ENCODE measurements at regions not wholly inside any gene's neighbourhood (a gene's known extent, or its start where the extent isn't known, plus 50 kb on each side); places are given as distances from the start of the nearest gene placed in this dataset.
"Not testable (repeated sequence)": the region's sequence is repeated elsewhere in the genome, so short reads cannot be mapped to it uniquely, and the experiment has no call there.

DNA sequence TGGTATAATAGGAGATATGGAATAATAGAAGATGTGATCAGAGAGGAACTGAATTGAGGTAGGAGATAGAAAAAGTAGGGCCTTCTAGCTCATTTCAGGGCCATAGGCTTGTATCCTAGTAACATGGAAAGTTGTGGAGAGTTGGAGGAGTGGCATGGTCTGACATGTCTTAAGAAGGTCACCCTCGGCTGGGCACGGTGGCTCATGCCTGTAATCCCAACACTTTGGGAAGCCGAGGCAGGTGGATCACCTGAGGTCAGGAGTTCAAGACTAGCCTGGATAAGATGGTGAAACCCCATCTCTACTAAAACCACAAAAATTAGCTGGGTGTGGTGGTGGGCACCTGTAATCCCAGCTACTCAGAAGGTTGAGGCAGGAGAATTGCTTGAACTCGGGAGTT is 550.3 kb upstream of the CDH2 start:
- CTCF ChIA-PET; DNase-seq; H3K4me1 Mint-ChIP-seq; H3K9me3 Mint-ChIP-seq; H3K4me3 Mint-ChIP-seq; POLR2A ChIA-PET; H3K27ac Mint-ChIP-seq; H3K27me3 Mint-ChIP-seq; H3K36me3 Mint-ChIP-seq (ENCODE audit: low read depth): not testable (repeated sequence)

DNA sequence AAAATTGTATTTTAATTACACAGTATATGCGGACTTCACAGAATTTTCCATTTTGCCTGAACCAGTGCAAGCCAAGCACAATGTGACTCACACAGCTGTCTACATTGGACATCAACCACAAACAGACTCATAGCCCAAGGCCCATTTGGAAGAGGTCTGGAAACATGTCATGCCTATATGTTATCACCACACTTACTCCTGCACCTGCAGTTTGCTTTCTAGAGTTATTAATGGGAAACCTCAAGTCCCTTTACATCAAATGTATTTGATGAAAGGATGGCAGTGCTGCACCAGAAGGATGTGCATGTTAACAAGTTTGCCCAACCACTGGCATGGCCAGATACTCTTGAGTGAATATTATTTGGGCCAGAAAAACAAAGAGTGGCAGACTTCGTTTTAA is 548.9 kb upstream of the CDH2 start:
- no peak overlapping the region for H3K4me3 Mint-ChIP-seq
- ChIA-PET CTCF (no interaction called here), POLR2A (no interaction called here)
- no peaks in the 10 kb centered on the region for H3K4me1 Mint-ChIP-seq
- no peaks in the 10 kb centered on the region for H3K9me3 Mint-ChIP-seq
- no peak overlapping the region for H3K27ac Mint-ChIP-seq
- no peak for DNase-seq
- no peaks in the 10 kb centered on the region for H3K27me3 Mint-ChIP-seq
- H3K36me3 Mint-ChIP-seq (ENCODE audit: low read depth), result no peaks in the 10 kb centered on the region

DNA sequence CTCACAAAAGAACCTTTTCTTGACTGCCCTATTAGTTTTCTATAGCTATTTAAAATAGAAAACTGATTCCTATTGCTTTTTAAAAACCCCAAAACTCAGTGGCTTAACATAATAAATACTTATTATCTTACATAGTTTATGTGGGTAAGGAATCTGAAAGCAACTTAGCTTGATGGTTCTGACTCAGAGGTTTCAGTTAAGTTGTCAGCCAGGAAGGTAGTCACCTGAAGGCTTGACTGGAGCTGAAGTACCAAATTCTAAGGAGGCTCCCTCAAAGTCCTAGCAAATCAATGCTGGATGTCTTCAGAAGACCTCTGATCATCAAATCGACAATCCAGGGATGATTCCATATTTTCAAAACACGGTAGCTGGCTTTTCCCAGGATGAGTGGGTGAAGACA is 546.6 kb upstream of the CDH2 start:
- H3K9me3 Mint-ChIP-seq, result no peaks in the 10 kb centered on the region
- ChIA-PET POLR2A (no interaction called here), CTCF (interaction anchor here (0.7 kb wide), 1 partner anchor 8 kb away, joined by 3 read pairs; no protein-coding TSS in a partner anchor)
- H3K27ac Mint-ChIP-seq, result no peak overlapping the region
- no peaks in the 10 kb centered on the region for H3K4me1 Mint-ChIP-seq
- no peaks in the 10 kb centered on the region for H3K27me3 Mint-ChIP-seq
- no peaks in the 10 kb centered on the region for H3K36me3 Mint-ChIP-seq (ENCODE audit: low read depth)
- no peak overlapping the region for H3K4me3 Mint-ChIP-seq
- DNase-seq, result no peak

DNA sequence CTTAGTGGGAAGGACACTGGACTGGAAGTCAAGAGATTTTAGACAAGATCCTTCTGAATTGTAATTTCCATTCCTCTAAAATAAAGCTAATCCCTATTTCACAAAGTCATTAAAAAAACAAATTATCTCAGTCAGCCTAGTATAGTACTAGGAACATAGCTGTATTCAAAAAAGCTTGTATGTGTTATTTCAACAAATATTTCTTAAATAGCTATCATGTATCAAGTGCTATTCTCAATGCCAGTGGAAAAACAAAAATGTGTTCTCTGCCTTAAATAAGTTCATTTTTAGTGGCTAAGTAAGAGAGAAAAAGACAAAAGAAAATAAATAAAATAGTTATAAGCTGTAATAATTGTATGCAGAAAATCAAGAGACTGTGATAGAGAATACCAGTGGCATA is 541.8 kb upstream of the CDH2 start:
- DNase-seq, result no peak
- Mint-ChIP-seq H3K4me1 (no peaks in the 10 kb centered on the region), H3K36me3 (ENCODE audit: low read depth) (no peaks in the 10 kb centered on the region), H3K27me3 (no peaks in the 10 kb centered on the region), H3K9me3 (no peaks in the 10 kb centered on the region), H3K27ac (no peak overlapping the region), H3K4me3 (no peak overlapping the region)
- ChIA-PET CTCF (no interaction called here), POLR2A (no interaction called here)

DNA sequence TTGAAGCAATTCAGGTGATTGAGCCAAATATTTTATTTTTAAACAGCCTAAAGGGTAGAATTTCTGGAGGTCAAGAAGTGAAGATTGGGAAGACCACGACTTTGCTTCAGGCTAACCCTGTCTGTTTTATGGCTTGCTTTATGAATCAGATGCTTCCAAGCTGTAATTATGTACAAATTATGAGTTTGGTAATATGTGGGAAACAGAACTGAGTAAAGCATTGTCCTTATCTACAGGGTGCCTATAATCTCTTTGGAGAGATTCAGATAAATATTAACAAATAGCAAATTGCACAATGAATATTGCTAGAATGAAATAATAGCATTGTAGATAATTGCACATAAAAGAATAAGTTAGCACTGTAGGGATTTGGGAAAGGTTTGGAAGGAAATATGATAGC is 539.4 kb upstream of the CDH2 start:
- Mint-ChIP-seq H3K4me1 (no peaks in the 10 kb centered on the region), H3K36me3 (ENCODE audit: low read depth) (no peaks in the 10 kb centered on the region), H3K9me3 (no peaks in the 10 kb centered on the region), H3K27me3 (no peaks in the 10 kb centered on the region), H3K27ac (no peak overlapping the region), H3K4me3 (no peak overlapping the region)
- ChIA-PET CTCF (no interaction called here), POLR2A (no interaction called here)
- DNase-seq, result no peak

DNA sequence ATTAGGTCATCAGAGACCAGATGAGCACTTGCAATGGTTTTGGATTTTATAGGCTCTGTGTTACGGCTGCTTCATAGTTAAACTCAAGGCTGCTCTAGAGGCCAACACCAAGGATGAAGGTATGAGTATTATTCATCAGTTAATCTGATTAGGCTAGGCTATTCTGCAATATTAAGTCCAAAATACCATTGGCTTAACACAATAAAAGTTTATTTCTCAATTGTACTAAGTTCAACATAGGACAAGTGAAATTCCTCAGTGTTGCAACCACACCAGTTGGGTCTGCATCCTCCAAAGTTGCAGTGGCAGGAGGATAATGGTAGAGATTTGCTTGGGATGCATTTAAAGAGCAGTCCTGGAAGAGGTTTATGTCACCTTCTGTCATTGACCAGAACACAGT is 538.3 kb upstream of the CDH2 start:
- H3K27me3 Mint-ChIP-seq, result no peaks in the 10 kb centered on the region
- DNase-seq, result no peak
- H3K4me3 Mint-ChIP-seq, result no peak overlapping the region
- H3K4me1 Mint-ChIP-seq, result no peaks in the 10 kb centered on the region
- no peaks in the 10 kb centered on the region for H3K36me3 Mint-ChIP-seq (ENCODE audit: low read depth)
- H3K9me3 Mint-ChIP-seq, result no peaks in the 10 kb centered on the region
- POLR2A ChIA-PET, result no interaction called here
- CTCF ChIA-PET, result no interaction called here
- H3K27ac Mint-ChIP-seq, result no peak overlapping the region

DNA sequence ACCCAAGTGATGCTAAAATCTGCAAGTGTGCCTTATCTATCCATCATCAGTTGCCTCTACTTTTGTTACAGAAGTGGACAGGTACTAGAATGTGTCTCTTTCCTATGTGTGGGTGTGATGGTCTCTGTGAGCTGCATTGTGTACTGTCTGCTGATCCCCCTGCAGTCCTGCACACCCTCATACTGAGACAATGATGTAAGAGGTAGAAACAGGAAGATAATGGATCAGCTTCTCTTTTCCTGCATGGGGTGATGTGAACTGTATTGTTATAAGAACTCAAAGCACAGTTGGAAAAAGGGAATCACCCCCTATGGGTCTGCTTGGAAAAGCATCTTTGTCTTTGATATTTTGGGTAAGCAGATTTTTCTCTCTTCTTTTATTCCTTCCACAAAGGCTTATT is 537.6 kb upstream of the CDH2 start:
- no peak overlapping the region for H3K4me3 Mint-ChIP-seq
- ChIA-PET POLR2A (no interaction called here), CTCF (no interaction called here)
- no peaks in the 10 kb centered on the region for H3K4me1 Mint-ChIP-seq
- no peaks in the 10 kb centered on the region for H3K27me3 Mint-ChIP-seq
- DNase-seq, result no peak
- no peaks in the 10 kb centered on the region for H3K9me3 Mint-ChIP-seq
- H3K27ac Mint-ChIP-seq, result no peak overlapping the region
- H3K36me3 Mint-ChIP-seq (ENCODE audit: low read depth), result no peaks in the 10 kb centered on the region

DNA sequence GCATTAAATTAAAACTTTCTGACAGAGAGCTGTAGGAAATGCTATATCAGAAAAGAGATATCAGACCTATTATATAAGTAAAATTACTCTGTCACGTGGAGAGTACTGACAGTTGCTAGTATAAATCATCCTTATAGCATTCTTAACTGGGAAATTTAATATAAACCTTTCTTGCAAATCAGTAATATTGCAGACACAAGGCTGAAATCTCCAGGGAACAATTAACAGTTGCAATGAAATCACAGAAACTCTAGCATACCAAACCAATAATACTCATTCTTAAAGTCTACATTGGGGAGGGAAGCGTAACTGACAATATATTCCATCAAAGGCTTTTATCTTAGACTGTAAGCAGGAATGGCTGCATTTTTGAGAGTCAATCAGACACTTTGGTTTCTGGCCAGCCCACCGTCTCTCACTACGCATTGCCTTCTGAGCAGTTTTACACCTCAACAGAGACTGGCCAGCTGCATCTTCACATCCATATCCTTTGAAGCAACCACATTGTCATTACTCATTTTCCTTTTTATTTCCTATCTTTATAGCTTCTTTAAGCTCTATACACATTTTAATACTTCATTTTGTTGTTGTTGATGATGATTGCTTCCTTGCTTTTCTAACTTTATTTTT is 536.0 kb upstream of the CDH2 start:
- CTCF ChIA-PET, result no interaction called here
- DNase-seq, result no peak
- Mint-ChIP-seq H3K9me3 (no peaks in the 10 kb centered on the region), H3K36me3 (ENCODE audit: low read depth) (no peaks in the 10 kb centered on the region), H3K4me1 (no peaks in the 10 kb centered on the region), H3K4me3 (no peak overlapping the region), H3K27me3 (no peaks in the 10 kb centered on the region), H3K27ac (no peak overlapping the region)
- POLR2A ChIA-PET, result no interaction called here

DNA sequence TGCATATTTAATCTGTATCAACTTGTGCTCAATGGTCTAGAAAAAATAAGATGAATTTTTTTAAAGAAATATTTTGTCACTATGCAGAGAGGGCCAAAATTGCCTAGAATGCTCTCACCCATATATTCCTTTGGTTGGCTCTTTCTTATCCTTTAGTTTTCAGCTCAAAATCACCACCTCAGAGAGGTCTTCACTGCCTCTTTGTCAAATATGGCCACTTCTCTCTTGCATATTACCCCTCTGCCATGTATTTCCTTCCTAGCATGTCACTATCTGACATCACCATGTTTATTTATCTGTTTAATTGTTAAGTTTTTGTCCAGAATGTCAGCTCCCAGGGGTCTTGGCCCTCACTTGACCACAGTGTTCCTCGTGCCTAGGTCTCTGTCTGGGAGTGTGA is 535.2 kb upstream of the CDH2 start:
- Mint-ChIP-seq H3K27me3 (no peaks in the 10 kb centered on the region), H3K9me3 (no peaks in the 10 kb centered on the region), H3K4me3 (no peak overlapping the region), H3K4me1 (no peaks in the 10 kb centered on the region), H3K36me3 (ENCODE audit: low read depth) (no peaks in the 10 kb centered on the region), H3K27ac (no peak overlapping the region)
- no peak for DNase-seq
- POLR2A ChIA-PET, result no interaction called here
- CTCF ChIA-PET, result no interaction called here

DNA sequence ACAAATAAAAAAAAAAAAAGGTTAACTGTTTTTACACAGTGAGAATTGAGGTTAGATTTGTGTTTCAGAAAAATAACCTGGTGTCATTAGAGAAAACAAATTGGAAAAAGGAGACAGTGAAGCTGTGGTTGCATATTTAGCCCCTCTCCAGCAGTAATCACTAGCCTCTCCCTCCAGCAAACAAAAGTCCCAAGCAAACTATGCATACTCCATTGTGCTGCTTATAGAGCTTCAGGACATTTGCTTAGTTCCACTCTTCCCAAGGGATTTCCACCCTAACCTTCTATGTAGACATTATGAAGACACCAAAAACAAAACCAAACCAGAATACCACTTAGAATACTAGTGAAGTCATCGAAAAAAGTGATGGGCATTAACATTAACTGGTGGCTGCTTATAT is 534.2 kb upstream of the CDH2 start:
- Mint-ChIP-seq H3K27ac (no peak overlapping the region), H3K27me3 (no peaks in the 10 kb centered on the region), H3K9me3 (no peaks in the 10 kb centered on the region), H3K4me1 (no peaks in the 10 kb centered on the region), H3K36me3 (ENCODE audit: low read depth) (no peaks in the 10 kb centered on the region), H3K4me3 (no peak overlapping the region)
- CTCF ChIA-PET, result no interaction called here
- POLR2A ChIA-PET, result no interaction called here
- DNase-seq, result no peak

DNA sequence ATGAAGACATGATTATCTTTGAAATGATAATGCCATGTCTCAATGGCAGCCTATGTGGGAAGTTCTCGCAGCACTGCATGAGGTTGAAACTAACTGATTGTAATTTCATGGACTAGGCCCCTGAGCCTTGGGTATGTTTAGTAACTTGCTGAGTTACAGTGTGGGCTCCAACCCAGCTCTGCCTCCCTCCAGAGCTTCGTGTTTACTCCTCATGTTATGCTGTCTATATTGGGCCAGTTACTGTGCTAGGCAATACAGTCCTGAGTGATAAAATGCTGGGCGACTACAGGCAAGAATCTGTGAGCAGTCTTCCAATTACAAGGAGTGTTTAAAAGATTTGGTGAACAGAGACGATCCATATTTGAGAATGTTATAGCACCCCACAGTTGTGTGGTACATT is 530.1 kb upstream of the CDH2 start:
- Mint-ChIP-seq H3K4me3 (no peak overlapping the region), H3K9me3 (no peaks in the 10 kb centered on the region), H3K27me3 (no peaks in the 10 kb centered on the region), H3K27ac (no peak overlapping the region), H3K4me1 (no peaks in the 10 kb centered on the region), H3K36me3 (ENCODE audit: low read depth) (no peaks in the 10 kb centered on the region)
- DNase-seq, result no peak
- POLR2A ChIA-PET, result no interaction called here
- CTCF ChIA-PET, result no interaction called here

DNA sequence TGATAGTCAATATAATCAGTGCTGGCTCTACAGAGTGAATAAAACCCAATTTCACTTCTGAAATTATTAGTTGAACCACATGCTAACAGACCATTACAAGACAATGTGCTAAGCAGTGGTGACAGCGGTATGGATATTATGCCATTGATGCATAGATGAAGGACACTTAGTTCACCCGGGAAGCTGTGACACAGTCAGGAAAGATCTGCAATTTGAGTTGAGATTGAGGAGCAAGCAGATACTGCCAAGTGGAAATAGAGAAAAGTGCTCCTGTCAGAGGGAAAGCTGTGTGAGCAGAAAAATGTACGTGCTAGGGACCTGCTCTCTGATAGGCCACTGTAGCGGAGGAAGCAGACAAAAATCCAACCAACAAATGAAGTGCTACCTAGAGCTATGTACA is 529.5 kb upstream of the CDH2 start:
- POLR2A ChIA-PET, result no interaction called here
- Mint-ChIP-seq H3K9me3 (no peaks in the 10 kb centered on the region), H3K36me3 (ENCODE audit: low read depth) (no peaks in the 10 kb centered on the region), H3K27ac (no peak overlapping the region), H3K27me3 (no peaks in the 10 kb centered on the region), H3K4me3 (no peak overlapping the region), H3K4me1 (no peaks in the 10 kb centered on the region)
- CTCF ChIA-PET, result no interaction called here
- no peak for DNase-seq

DNA sequence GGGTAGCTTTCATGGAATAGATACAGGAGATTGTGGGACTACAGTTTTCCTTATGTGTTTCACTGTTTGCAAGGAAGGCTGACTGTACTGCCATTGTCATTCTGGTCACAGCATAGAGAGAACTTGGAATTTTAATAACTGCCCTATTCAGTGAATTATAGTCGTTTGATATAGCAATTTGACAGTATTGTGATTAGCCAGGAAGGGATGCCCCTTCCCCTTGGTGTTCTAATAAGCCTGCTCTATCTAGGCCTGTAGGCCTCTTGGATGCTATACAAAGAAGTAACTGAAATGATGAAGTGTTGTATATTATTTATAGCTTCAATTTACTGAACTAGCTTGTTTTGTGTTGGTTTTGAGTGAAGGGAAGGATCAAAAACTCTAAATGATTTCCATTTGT is 528.6 kb upstream of the CDH2 start:
- ChIA-PET POLR2A (no interaction called here), CTCF (no interaction called here)
- H3K4me3 Mint-ChIP-seq, result no peak overlapping the region
- H3K27me3 Mint-ChIP-seq, result no peaks in the 10 kb centered on the region
- no peak overlapping the region for H3K27ac Mint-ChIP-seq
- no peaks in the 10 kb centered on the region for H3K36me3 Mint-ChIP-seq (ENCODE audit: low read depth)
- H3K9me3 Mint-ChIP-seq, result no peaks in the 10 kb centered on the region
- no peaks in the 10 kb centered on the region for H3K4me1 Mint-ChIP-seq
- DNase-seq, result no peak

DNA sequence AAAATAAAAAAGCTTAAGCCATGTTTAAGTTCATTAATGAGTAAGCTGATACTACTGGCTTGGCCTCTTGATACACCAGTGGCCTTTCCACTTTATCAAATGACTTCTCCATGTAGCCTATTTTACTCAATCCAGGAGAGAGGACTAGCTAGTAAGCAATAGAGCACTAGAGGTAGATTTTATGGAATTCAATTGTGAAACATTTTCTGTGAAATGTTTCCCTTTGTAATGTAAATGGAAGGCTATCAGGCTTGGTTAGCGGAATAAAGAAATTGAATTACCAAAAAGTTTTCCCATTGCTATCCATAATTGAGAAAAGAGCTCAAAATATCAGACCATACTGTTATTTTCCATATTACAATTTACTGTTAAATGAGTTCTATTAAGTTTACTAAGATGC is 515.4 kb upstream of the CDH2 start:
- Mint-ChIP-seq H3K27me3 (no peaks in the 10 kb centered on the region), H3K4me3 (no peak overlapping the region), H3K36me3 (ENCODE audit: low read depth) (no peaks in the 10 kb centered on the region), H3K4me1 (no peaks in the 10 kb centered on the region), H3K9me3 (peaks cover 3% of the 10 kb centered on the region), H3K27ac (no peak overlapping the region)
- CTCF ChIA-PET, result no interaction called here
- POLR2A ChIA-PET, result no interaction called here
- no peak for DNase-seq

DNA sequence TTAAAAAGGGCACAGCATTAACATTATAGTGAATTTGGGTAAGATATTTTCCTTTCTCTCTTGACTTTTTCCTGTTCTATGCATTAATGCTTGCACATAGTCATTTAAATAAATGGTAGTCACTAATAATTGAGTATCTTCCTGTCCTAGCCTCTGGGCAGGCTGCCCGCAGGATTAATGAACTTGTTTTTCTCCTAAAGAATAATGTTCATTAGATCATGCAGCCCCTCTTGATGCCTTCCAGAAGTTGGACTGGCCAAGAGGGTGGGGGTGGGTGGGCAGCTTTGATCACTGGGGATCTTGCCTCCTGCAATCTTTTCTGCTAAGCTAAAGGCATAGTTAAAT is 514.5 kb upstream of the CDH2 start:
- Mint-ChIP-seq H3K4me1 (no peaks in the 10 kb centered on the region), H3K9me3 (peaks cover 3% of the 10 kb centered on the region), H3K27me3 (no peaks in the 10 kb centered on the region), H3K4me3 (no peak overlapping the region), H3K27ac (no peak overlapping the region), H3K36me3 (ENCODE audit: low read depth) (no peaks in the 10 kb centered on the region)
- ChIA-PET POLR2A (no interaction called here), CTCF (no interaction called here)
- DNase-seq, result no peak

Data from activated CD4-positive, alpha-beta T cell treated with anti-CD3 and anti-CD28 coated beads, Interleukin-2, amount 10 ng/mL, durations not matched to agents 7 days and 5 days (primary cell).